SU-DHL-6 (cell line): ENCODE measurements at regions not wholly inside any gene's neighbourhood (a gene's known extent, or its start where the extent isn't known, plus 50 kb on each side); places are given as distances from the start of the nearest gene placed in this dataset.

Source experiments
- H2AFZ ChIP-seq: fragments of 200-600 bp; sonication (generic); 2 replicates; pipeline ENCODE4 v1.6.1; 2014; ENCODE audit warnings: low read depth, mild to moderate bottlenecking, moderate library complexity, mixed read lengths, antibody characterized with exemption, low read length; ENCODE audit not compliant: severe bottlenecking
- H3F3A ChIP-seq: fragments of 200-600 bp; shearing (Covaris generic); 2 replicates; pipeline ENCODE4 v1.6.0; 2016; ENCODE audit warnings: antibody characterized with exemption, mild to moderate bottlenecking; ENCODE audit not compliant: insufficient read depth
- H3K27ac ChIP-seq: fragments of 200-600 bp; sonication (generic); 2 replicates; pipeline ENCODE4 v1.5.1; 2016; ENCODE audit warnings: low read depth, mild to moderate bottlenecking, low read length, moderate library complexity, mixed read lengths
- H3K27me3 ChIP-seq: fragments of 200-600 bp; sonication (generic), shearing (Covaris generic); 2 replicates; pipeline ENCODE4 v1.6.0; 2014; ENCODE audit warnings: mild to moderate bottlenecking, low read length
- H3K36me3 ChIP-seq: fragments of 200-600 bp; sonication (generic); 2 replicates; pipeline ENCODE4 v1.6.1; 2014; ENCODE audit warnings: mild to moderate bottlenecking, low read length, mixed read lengths
- H3K4me2 ChIP-seq: fragments of 300-600, 200-600 bp; shearing (Covaris generic), sonication (generic); 2 replicates; pipeline ENCODE4 v1.6.0; 2014; ENCODE audit warnings: low read length, low read depth, mild to moderate bottlenecking; ENCODE audit not compliant: poor library complexity, severe bottlenecking
- H3K4me3 ChIP-seq: fragments of 200-600 bp; sonication (generic); 2 replicates; pipeline ENCODE4 v1.5.1; 2014; ENCODE audit warnings: antibody characterized with exemption, low read length, mild to moderate bottlenecking, mixed read lengths; ENCODE audit not compliant: insufficient read depth, poor library complexity, severe bottlenecking
- H3K79me2 ChIP-seq: fragments of 200-600 bp; sonication (generic); 2 replicates; pipeline ENCODE4 v1.6.1; 2014; ENCODE audit warnings: mild to moderate bottlenecking, low read length, moderate library complexity; ENCODE audit not compliant: insufficient read depth
- H3K9ac ChIP-seq: fragments of 200-600 bp; sonication (generic); 2 replicates; pipeline ENCODE4 v1.7.0; 2014; ENCODE audit warnings: mild to moderate bottlenecking, low read length
- H3K9me2 ChIP-seq: fragments of 200-600 bp; sonication (generic); replicated peaks from 2 replicates; pipeline ENCODE4 v1.6.1; 2014; ENCODE audit warnings: low read length; ENCODE audit not compliant: insufficient read depth
- H3K9me3 ChIP-seq: fragments of 200-600 bp; sonication (generic); 2 replicates; pipeline ENCODE4 v1.6.1; 2014; ENCODE audit warnings: low read length, mixed read lengths; ENCODE audit not compliant: insufficient read depth
- H4K20me1 ChIP-seq: fragments of 200-600 bp; sonication (generic); 2 replicates; pipeline ENCODE4 v1.6.1; 2014; ENCODE audit warnings: low read depth, mild to moderate bottlenecking, antibody characterized with exemption, low read length, moderate library complexity, mixed read lengths
- EZH2phosphoT487 ChIP-seq: fragments of 200-600 bp; sonication (generic), shearing (Covaris generic); conservative IDR thresholded peaks from 2 replicates; pipeline ENCODE4 v1.6.1; 2018; ENCODE audit warnings: mild to moderate bottlenecking, antibody characterized with exemption, low read length, moderate library complexity, mixed read lengths
- TF ChIP-seq, protein P1 (sequence below): fragments of 200-600 bp; sonication (generic); IDR thresholded peaks from one replicate; pipeline ENCODE4 v1.5.1; 2017; ENCODE audit warnings: antibody characterized with exemption, mild to moderate bottlenecking, low read length, moderate library complexity; ENCODE audit not compliant: insufficient read depth, poor library complexity, severe bottlenecking

DNA sequence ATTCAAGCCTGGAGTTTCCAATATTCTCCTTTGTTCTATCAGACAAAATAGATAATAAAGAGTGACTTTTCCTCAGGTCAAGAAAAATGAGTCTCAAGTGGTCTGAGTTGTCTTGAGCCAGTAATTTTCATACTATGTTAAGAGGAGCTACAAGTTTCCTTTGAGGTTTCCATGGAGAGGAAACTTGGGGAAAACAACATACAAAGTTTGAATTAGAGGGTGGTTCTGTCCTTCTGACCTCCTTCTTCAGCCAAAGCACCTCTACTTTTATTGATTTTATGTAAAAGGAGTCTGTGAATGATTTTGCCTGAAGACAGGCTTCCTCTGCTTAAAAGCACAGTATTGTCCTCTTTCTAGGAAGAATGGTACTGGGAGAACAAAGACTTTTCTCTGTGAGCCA, 497.2 kb upstream of the PKN2 start:
- H3F3A ChIP-seq = no peaks in the 10 kb centered on the region
- H3K27ac ChIP-seq = no peak overlapping the region
- H3K79me2 ChIP-seq = no peaks in the 10 kb centered on the region
- no peak overlapping the region for H3K4me2 ChIP-seq
- H3K4me3 ChIP-seq = no peak overlapping the region
- H3K9me3 ChIP-seq = no peaks in the 10 kb centered on the region
- H2AFZ ChIP-seq = no peak overlapping the region
- no peaks in the 10 kb centered on the region for H3K36me3 ChIP-seq
- H4K20me1 ChIP-seq = no peaks in the 10 kb centered on the region
- no peak for TF ChIP-seq EZH2phosphoT487
- TF ChIP-seq, protein P1, sequence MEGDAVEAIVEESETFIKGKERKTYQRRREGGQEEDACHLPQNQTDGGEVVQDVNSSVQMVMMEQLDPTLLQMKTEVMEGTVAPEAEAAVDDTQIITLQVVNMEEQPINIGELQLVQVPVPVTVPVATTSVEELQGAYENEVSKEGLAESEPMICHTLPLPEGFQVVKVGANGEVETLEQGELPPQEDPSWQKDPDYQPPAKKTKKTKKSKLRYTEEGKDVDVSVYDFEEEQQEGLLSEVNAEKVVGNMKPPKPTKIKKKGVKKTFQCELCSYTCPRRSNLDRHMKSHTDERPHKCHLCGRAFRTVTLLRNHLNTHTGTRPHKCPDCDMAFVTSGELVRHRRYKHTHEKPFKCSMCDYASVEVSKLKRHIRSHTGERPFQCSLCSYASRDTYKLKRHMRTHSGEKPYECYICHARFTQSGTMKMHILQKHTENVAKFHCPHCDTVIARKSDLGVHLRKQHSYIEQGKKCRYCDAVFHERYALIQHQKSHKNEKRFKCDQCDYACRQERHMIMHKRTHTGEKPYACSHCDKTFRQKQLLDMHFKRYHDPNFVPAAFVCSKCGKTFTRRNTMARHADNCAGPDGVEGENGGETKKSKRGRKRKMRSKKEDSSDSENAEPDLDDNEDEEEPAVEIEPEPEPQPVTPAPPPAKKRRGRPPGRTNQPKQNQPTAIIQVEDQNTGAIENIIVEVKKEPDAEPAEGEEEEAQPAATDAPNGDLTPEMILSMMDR = no peak
- no peak overlapping the region for H3K9ac ChIP-seq
- H3K27me3 ChIP-seq = no peaks in the 10 kb centered on the region
- H3K9me2 ChIP-seq = no peaks in the 10 kb centered on the region

DNA sequence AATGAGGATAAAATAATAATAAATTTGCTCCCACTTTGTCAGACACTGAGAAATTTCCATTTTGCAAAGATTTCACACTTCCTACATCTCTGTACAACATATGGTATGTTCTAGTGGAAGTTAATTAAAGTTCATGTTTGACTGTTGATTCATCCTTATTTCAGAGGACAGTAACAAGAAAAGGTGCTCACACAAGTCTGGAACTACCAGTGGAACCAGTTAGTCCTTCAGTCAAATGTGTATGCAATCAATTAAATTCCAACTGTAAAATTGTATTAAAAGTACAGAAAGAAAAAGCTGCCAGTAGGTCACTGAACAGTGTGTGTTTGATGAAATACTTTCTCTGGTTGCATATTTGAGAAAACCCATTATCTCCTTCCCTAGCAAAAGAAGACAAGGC, 496.0 kb upstream of the PKN2 start:
- Histone ChIP-seq H3K27me3 (no peaks in the 10 kb centered on the region), H4K20me1 (no peaks in the 10 kb centered on the region), H3K9me3 (no peaks in the 10 kb centered on the region), H3K9ac (no peak overlapping the region), H3K4me2 (no peak overlapping the region), H2AFZ (no peak overlapping the region), H3K36me3 (no peaks in the 10 kb centered on the region), H3F3A (no peaks in the 10 kb centered on the region), H3K9me2 (no peaks in the 10 kb centered on the region), H3K79me2 (no peaks in the 10 kb centered on the region), H3K27ac (no peak overlapping the region), H3K4me3 (no peak overlapping the region)
- TF ChIP-seq, protein P1 = no peak
- no peak for TF ChIP-seq EZH2phosphoT487

DNA sequence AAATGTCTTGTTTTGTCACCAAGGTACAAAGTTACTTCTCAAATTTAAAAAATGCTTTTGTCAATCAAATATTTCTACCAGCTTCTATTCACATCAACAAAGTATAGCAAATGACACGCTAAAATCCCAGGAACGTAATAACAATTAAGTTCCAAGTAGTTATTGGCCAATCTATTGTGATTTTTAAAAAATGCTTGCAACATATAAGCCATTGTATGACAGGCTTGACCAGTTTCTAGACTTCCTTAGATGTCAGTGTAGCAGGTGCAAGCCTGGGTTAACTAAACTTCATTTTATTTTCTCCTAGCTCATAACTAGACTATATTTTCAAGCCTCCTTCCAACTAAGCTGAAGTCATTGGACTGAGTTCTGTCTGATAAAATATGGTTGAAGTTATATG, 494.5 kb upstream of the PKN2 start:
- H3K36me3 ChIP-seq = no peaks in the 10 kb centered on the region
- H3K4me3 ChIP-seq = no peak overlapping the region
- H3K79me2 ChIP-seq = no peaks in the 10 kb centered on the region
- no peaks in the 10 kb centered on the region for H3K9me2 ChIP-seq
- H4K20me1 ChIP-seq = no peaks in the 10 kb centered on the region
- H3K27ac ChIP-seq = no peak overlapping the region
- no peaks in the 10 kb centered on the region for H3K9me3 ChIP-seq
- H3K9ac ChIP-seq = no peak overlapping the region
- no peak for TF ChIP-seq EZH2phosphoT487
- TF ChIP-seq, protein P1 = no peak
- H3K27me3 ChIP-seq = no peaks in the 10 kb centered on the region
- H3K4me2 ChIP-seq = no peak overlapping the region
- H3F3A ChIP-seq = no peaks in the 10 kb centered on the region
- H2AFZ ChIP-seq = no peak overlapping the region
